HG03575 (cell line): ENCODE measurements at regions not wholly inside any gene's neighbourhood (a gene's known extent, or its start where the extent isn't known, plus 50 kb on each side); places are given as distances from the start of the nearest gene placed in this dataset.
"Not testable (repeated sequence)": the region's sequence is repeated elsewhere in the genome, so short reads cannot be mapped to it uniquely, and the experiment has no call there.

Experiments
- ATAC-seq: cut with Tn5 transposase; IDR thresholded peaks from one replicate; pipeline ENCODE4 v1.9.1; 2021; ENCODE audit not compliant: unreplicated experiment, insufficient number of reproducible peaks, low FRiP score; ENCODE audit errors: extremely low read depth

DNA sequence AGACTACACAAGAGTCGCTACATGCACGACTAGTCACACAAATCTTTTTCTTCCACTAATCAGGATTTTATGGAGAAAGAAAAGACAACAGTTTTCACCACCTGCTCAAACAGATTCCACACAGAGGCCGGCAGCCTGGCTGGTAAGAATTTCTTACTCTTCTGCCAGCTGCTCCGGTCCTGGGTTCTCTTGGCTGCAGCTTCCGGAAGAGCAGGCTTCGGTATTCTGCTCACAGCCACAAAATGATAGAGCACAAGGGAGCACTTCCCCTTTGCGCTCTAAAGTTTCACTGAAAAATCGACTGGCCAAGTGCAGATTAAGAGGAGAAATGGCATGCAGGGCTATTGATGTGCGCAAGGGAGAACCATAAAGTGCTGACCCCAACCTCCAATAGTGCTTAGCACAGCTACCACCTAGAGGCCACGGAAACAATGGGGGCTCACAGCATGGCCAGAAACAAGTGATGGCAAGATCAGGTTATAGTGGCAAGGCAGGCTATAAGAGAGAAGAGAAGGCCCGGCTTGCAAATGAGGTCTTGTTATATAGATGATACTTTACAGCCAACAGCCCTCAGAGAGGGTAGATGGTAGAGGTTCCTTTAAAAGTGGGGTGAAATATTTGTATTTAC lies 114.2 kb upstream of the ACBD5 start:
- peak; percentile 89 for ATAC-seq

- ATAC-seq = not testable (repeated sequence)
Observed at GRCh38 chr10:27354100-27354499, 113.5 kb upstream of the ACBD5 start.

GRCh38 chr10:27349987-27350386 lies 109.4 kb upstream of the ACBD5 start:
- no peak for ATAC-seq

GRCh38 chr10:27347827-27348207 lies 107.2 kb upstream of the ACBD5 start:
- ATAC-seq = not testable (repeated sequence)

DNA sequence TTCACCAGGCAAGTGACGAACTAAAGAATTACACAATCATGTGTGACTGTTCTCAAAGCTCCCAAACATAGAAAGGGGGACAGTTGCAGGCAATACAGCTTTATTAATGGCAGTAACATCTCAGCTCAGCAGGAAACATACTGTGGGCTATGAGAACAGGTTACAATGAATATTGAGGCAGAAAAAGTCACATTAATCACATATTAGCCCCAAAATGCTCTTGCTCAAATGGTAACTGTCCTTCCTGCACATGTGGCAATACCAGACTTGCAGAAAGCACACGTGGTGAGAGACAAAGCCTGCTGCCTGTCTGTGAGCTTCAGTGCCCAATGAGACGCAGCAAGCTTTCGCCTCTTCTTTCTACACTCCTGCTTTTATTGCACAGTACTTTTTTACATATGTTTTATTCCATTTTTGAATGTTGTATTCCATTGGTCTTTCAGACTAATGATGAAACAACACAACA lies 104.9 kb upstream of the ACBD5 start:
- ATAC-seq = no peak

DNA sequence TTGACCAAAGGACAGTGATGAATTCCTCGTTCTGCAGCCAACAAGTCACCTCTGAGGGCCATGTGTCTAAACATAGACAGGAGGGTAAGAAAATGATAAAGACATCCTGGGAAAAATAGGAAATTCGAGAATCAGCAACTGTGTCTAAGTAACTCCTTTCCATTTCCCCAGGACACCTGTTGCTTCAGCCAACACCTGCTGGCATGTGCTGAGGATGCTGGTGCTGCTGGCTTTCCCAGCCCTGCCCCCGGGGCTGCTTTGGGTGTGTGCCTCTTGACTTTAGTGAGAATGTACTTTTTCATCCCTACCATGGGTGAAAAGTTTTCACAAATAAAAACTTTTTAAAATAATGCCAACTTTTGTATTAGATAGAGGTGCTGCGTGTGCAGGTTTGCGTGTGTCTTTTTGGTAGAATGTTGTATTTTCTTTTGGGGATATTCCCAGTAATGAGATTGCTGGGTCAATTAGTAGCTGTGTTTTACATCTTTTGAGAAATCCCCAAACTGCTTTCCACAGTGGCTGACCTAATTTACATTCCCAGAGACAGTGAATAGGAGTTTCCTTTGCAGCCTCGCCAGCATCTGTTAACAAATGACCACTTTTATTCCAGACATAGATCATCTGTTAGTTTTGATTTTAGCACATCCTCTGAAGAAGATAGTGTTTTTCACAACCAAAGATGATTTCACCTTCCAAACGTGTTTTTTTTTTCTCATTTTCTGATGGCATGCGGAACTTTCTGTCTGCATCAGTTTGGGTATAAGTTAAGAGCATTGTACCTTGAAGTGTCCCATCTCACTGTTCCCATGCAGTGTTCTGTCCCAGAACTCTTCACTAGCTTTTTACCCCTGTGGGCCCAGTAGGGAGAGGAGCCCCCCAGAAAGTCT lies 104.2 kb upstream of the ACBD5 start:
- ATAC-seq = no peak

- ATAC-seq = no peak
Observed at GRCh38 chr10:27341001-27341400, 100.4 kb upstream of the ACBD5 start.

DNA sequence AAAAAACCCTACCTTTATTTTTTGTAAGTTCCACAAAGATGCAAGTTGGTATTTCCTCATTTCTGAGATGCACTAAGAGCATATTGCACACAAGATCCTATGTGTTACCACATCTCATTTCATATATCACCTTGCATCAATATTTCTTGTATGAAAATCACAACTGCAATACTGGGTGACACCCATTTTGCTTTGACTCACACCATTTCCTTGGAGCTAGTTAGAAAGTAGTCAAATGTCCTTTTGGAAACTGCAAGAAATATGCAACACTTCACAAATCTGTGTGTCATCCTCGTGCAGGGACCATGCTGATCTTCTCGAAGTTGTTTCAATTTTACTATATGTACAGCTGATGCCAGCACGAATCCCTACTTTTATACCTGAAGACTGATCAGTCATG lies 94.6 kb upstream of the ACBD5 start:
- ATAC-seq = not testable (repeated sequence)

GRCh38 chr10:27330074-27330473 lies 89.5 kb upstream of the ACBD5 start:
- ATAC-seq = no peak

- no peak for ATAC-seq
Observed at GRCh38 chr10:27328946-27329345, 88.3 kb upstream of the ACBD5 start.

- ATAC-seq = not testable (repeated sequence)
Observed at GRCh38 chr10:27326748-27327147, 86.2 kb upstream of the ACBD5 start.

GRCh38 chr10:27319752-27320431 lies 79.3 kb upstream of the ACBD5 start:
- no peak for ATAC-seq

GRCh38 chr10:27319139-27319538 lies 78.5 kb upstream of the ACBD5 start:
- ATAC-seq = not testable (repeated sequence)

DNA sequence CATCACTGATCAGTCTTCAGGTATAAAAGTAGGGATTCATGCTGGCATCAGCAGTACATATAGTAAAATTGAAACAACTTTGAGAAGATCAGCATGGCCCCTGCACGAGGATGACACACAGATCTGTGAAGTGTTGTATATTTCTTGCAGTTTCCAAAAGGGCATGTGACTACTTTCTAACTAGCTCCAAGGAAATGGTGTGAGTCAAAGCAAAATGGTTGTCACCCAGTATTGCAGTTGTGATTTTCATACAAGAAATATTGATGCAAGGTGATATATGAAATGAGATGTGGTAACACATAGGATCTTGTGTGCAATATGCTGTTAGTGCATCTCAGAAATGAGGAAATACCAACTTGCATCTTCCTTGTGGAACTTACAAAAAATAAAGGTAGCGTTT lies 74.5 kb upstream of the ACBD5 start:
- ATAC-seq = not testable (repeated sequence)

DNA sequence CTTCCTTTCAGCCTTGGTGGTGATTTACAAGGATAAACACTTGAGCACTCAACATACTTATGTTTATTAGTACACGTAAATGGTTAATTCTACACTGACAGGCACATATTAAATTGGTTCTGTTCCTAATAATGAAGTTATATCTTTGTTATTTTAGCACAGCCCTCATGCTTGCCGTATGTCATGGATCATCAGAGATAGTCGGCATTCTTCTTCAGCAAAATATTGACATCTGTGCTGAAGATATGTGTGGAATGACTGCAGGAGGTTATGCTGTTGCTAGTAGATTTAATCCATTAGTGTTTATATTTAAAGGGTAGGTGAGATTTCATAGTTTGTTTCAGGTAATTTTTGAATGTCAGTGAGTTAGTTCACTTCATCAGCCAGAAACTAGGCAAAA lies 73.0 kb upstream of the ACBD5 start:
- ATAC-seq = not testable (repeated sequence)

- ATAC-seq = no peak
Observed at GRCh38 chr10:27312854-27313253, 72.3 kb upstream of the ACBD5 start.

DNA sequence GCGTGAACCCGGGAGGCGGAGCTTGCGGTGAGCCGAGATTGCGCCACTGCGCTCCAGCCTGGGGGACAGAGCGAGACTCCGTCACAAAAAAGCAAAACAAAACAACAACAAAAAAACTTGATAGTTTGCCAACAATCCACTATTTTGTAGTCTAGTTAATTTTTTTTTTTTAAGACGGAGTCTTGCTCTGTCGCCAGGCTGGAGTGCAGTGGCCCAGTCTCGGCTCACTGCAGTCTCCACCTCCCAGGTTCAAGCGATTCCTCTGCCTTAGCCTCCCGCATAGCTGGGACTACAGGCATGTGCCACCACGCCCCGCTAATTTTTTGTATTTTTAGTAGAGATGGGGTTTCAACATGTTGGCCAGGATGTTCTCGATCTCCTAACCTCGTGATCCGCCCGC lies 71.2 kb upstream of the ACBD5 start:
- ATAC-seq = not testable (repeated sequence)

DNA sequence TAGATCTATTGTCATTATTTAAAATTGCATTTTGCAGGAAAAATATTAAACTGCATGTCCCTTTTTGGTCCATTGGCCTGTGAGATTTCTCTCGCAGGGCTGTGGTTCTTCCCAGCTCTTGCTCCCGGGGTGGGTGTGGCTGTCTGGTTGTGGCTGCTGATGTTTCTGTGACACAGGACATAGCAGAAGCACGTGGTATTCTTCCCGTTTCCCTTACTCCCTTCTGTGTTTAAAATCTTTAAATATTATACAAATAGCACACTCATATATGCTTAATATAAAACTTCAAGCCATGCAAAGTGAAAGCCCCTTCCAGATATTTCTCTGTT lies 57.9 kb upstream of the ACBD5 start:
- not testable (repeated sequence) for ATAC-seq

GRCh38 chr10:27297844-27298521 lies 57.4 kb upstream of the ACBD5 start:
- no peak for ATAC-seq
